Liver (tissue), 7 donors: ENCODE measurements at regions not wholly inside any gene's neighbourhood (a gene's known extent, or its start where the extent isn't known, plus 50 kb on each side); places are given as distances from the start of the nearest gene placed in this dataset.
"Not testable (repeated sequence)": the region's sequence is repeated elsewhere in the genome, so short reads cannot be mapped to it uniquely, and the experiment has no call there.

ENCODE experiments used
- DNase-seq: peaks from one replicate; pipeline ENCODE4 v3.0.0-alpha.2; 2017; ENCODE audit warnings: low spot score
- H3K27ac ChIP-seq, 2 donors: one replicate each; pipeline ENCODE4 v1.7.0; 2013; ENCODE audit warnings: inconsistent platforms in 2 of 2, low read length in 2 of 2, control low read depth in 1 of 2, low read depth in 1 of 2, mild to moderate bottlenecking in 1 of 2
- H3K27me3 ChIP-seq, 4 donors: one replicate each; pipeline versions ENCODE4 v1.6.1 to v1.7.0; 2013; ENCODE audit warnings: low read length in 3 of 4, inconsistent platforms in 1 of 4, mild to moderate bottlenecking in 1 of 4, moderate library complexity in 1 of 4; ENCODE audit not compliant: control insufficient read depth in 4 of 4, insufficient read depth in 4 of 4
- H3K36me3 ChIP-seq, 4 donors: one replicate each; pipeline versions ENCODE4 v1.6.1 to v1.7.0; 2013; ENCODE audit warnings: low read length in 3 of 4, mild to moderate bottlenecking in 3 of 4, low read depth in 1 of 4, moderate library complexity in 1 of 4; ENCODE audit not compliant: control insufficient read depth in 4 of 4, insufficient read depth in 3 of 4
- H3K4me1 ChIP-seq, 4 donors: one replicate each; pipeline versions ENCODE4 v1.6.1 to v1.7.0; 2013; ENCODE audit warnings: low read length in 3 of 4, mild to moderate bottlenecking in 3 of 4, moderate library complexity in 1 of 4; ENCODE audit not compliant: control insufficient read depth in 4 of 4, insufficient read depth in 4 of 4
- H3K4me3 ChIP-seq, 3 donors: one replicate each; pipeline versions ENCODE4 v1.6.1 to v1.7.0; 2013; ENCODE audit warnings: low read length in 3 of 3, control low read depth in 1 of 3, low read depth in 1 of 3, mild to moderate bottlenecking in 1 of 3
- H3K9ac ChIP-seq, 2 donors: one replicate each; pipeline ENCODE4 v1.7.0; 2013; ENCODE audit warnings: low read length in 2 of 2, mild to moderate bottlenecking in 2 of 2, moderate library complexity in 2 of 2, control low read depth in 1 of 2, low read depth in 1 of 2
- H3K9me3 ChIP-seq, 4 donors: one replicate each; pipeline versions ENCODE4 v1.6.1 to v1.7.0; 2013; ENCODE audit warnings: low read length in 3 of 4; ENCODE audit not compliant: control insufficient read depth in 4 of 4
- ATF3 ChIP-seq: IDR thresholded peaks from 2 replicates; pipeline ENCODE4 v1.6.1; 2016; ENCODE audit warnings: antibody characterized with exemption
- EGR1 ChIP-seq, 2 donors: IDR thresholded peaks; 2 replicates each; pipeline ENCODE4 v1.6.1; 2016 to 2018; ENCODE audit warnings: antibody characterized with exemption in 2 of 2, low read depth in 2 of 2
- FOXA1 ChIP-seq: IDR thresholded peaks from 2 replicates; pipeline ENCODE4 v1.6.1; 2016; ENCODE audit warnings: antibody characterized with exemption
- HNF4A ChIP-seq, 2 donors: conservative IDR thresholded peaks; 2 replicates each; pipeline ENCODE4 v1.6.1; 2016; ENCODE audit warnings: antibody characterized with exemption in 2 of 2, mild to moderate bottlenecking in 2 of 2
- HNF4G ChIP-seq: IDR thresholded peaks from 2 replicates; pipeline ENCODE4 v1.6.1; 2016; ENCODE audit warnings: antibody characterized with exemption
- JUND ChIP-seq, 2 donors: IDR thresholded peaks; 2 replicates each; pipeline ENCODE4 v1.6.1; 2016; ENCODE audit warnings: antibody characterized with exemption in 2 of 2
- MAX ChIP-seq: IDR thresholded peaks from 2 replicates; pipeline ENCODE4 v1.6.1; 2016; ENCODE audit warnings: antibody characterized with exemption
- NR2F2 ChIP-seq: IDR thresholded peaks from 2 replicates; pipeline ENCODE4 v1.6.1; 2016; ENCODE audit warnings: antibody characterized with exemption
- RAD21 ChIP-seq, 2 donors: IDR thresholded peaks; 2 replicates each; pipeline ENCODE4 v1.6.1; 2016; ENCODE audit warnings: antibody characterized with exemption in 2 of 2, mild to moderate bottlenecking in 2 of 2
- REST ChIP-seq: IDR thresholded peaks from 2 replicates; pipeline ENCODE4 v1.6.1; 2016; ENCODE audit warnings: antibody characterized with exemption, mild to moderate bottlenecking
- RXRA ChIP-seq, 2 donors: IDR thresholded peaks; 2 replicates each; pipeline ENCODE4 v1.6.1; 2017 to 2018; ENCODE audit warnings: antibody characterized with exemption in 2 of 2, mild to moderate bottlenecking in 1 of 2
- SP1 ChIP-seq: IDR thresholded peaks from 2 replicates; pipeline ENCODE4 v1.6.1; 2018; ENCODE audit warnings: antibody characterized with exemption, mild to moderate bottlenecking
- TAF1 ChIP-seq: conservative IDR thresholded peaks from 2 replicates; pipeline ENCODE4 v1.6.1; 2016; ENCODE audit warnings: antibody characterized with exemption, mild to moderate bottlenecking
- ZBTB33 ChIP-seq: IDR thresholded peaks from 2 replicates; pipeline ENCODE4 v1.6.1; 2016; ENCODE audit warnings: antibody characterized with exemption
- WGBS: extraction: QIAGEN DNeasy Blood & Tissue Kit; methylation state at CpG from one replicate; pipeline ENCODE4 v1.1.7; 2013; 5-methylcytosine and 5-hydroxymethylcytosine counted together
- donor health status: healthy.
- donor health status: healthy.
- donor health status: healthy.
- donor health status: healthy.

GRCh38 chr2:234792621-234793022 lies 159.2 kb upstream of the SH3BP4 start:
- Histone ChIP-seq H3K4me1 (peaks cover 8 to 28% (median 22%) of the 10 kb centered on the region in 4 donors), H3K27ac (no peak overlapping the region), H3K27me3 (no peaks in the 10 kb centered on the region), H3K9ac (no peak overlapping the region), H3K36me3 (no peaks in the 10 kb centered on the region), H3K4me3 (no peak overlapping the region), H3K9me3 (no peaks in the 10 kb centered on the region)
- TF ChIP-seq SP1 (no peak), MAX (no peak), HNF4A (conservative IDR thresholded peaks at IDR 0.05) (no peak), EGR1 (IDR thresholded peaks at IDR 0.05; ENCODE audit: low read depth in 2 of 2) (no peak), RXRA (IDR thresholded peaks at IDR 0.05) (no peak), JUND (IDR thresholded peaks at IDR 0.05) (no peak), REST (no peak), FOXA1 (no peak), NR2F2 (no peak), RAD21 (IDR thresholded peaks at IDR 0.05) (no peak), ZBTB33 (no peak)
- DNase-seq, result no peak
- 97% methylated on average over 18 of the region's 18 CpGs for WGBS

GRCh38 chr2:234792096-234792495 lies 159.7 kb upstream of the SH3BP4 start:
- H3K9ac ChIP-seq, H3K4me3 ChIP-seq, H3K9me3 ChIP-seq, H3K36me3 ChIP-seq, DNase-seq, H3K27me3 ChIP-seq, H3K27ac ChIP-seq: not testable (repeated sequence)
- 96% methylated on average over 8 of the region's 8 CpGs for WGBS
- H3K4me1 ChIP-seq, result peaks cover 8 to 27% (median 22%) of the 10 kb centered on the region in 4 donors

- H3K27me3 ChIP-seq, result no peaks in the 10 kb centered on the region
- DNase-seq, result no peak
- WGBS, result 94% methylated on average over 10 of the region's 10 CpGs
- no peak overlapping the region for H3K4me3 ChIP-seq
- H3K36me3 ChIP-seq, result no peaks in the 10 kb centered on the region
- no peaks in the 10 kb centered on the region for H3K9me3 ChIP-seq
- H3K4me1 ChIP-seq, result peaks cover 5 to 10% (median 8%) of the 10 kb centered on the region in 4 donors
- no peak overlapping the region for H3K9ac ChIP-seq
- H3K27ac ChIP-seq, result no peak overlapping the region
- TF ChIP-seq ATF3, result no peak
- TF ChIP-seq TAF1, result no peak
- TF ChIP-seq EGR1 (IDR thresholded peaks at IDR 0.05; ENCODE audit: low read depth in 2 of 2), result no peak
- TF ChIP-seq HNF4G, result no peak
Measured at GRCh38 chr2:234790380-234790779, 161.4 kb upstream of the SH3BP4 start.
